ENCODE measurements at regions not wholly inside any gene's neighbourhood (a gene's known extent, or its start where the extent isn't known, plus 50 kb on each side); places are given as distances from the start of the nearest gene placed in this dataset.

DNA sequence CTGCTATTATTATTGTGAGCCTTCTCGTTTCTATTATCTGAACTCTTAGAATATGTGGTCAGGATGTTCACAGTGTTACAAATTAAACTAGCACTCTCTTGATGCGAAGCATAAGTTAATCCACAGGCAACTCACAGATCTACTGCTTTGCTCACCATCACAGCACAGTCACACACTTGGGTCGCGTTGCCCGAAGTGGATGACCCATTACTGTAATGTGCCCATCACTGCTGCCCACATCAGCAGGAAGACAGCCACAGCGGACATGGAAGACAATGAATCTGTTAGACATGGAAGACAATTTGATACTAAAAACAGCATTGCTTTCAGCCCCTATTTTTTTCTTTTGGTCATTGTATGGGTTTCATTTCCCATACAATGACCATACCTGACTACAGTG lies 216.4 kb upstream of the B3GAT1 start:
- no peak overlapping the region for H3K4me3 ChIP-seq (ENCODE audit: low read depth, low read length)
- TF ChIP-seq, protein P1, sequence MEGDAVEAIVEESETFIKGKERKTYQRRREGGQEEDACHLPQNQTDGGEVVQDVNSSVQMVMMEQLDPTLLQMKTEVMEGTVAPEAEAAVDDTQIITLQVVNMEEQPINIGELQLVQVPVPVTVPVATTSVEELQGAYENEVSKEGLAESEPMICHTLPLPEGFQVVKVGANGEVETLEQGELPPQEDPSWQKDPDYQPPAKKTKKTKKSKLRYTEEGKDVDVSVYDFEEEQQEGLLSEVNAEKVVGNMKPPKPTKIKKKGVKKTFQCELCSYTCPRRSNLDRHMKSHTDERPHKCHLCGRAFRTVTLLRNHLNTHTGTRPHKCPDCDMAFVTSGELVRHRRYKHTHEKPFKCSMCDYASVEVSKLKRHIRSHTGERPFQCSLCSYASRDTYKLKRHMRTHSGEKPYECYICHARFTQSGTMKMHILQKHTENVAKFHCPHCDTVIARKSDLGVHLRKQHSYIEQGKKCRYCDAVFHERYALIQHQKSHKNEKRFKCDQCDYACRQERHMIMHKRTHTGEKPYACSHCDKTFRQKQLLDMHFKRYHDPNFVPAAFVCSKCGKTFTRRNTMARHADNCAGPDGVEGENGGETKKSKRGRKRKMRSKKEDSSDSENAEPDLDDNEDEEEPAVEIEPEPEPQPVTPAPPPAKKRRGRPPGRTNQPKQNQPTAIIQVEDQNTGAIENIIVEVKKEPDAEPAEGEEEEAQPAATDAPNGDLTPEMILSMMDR (IDR thresholded peaks at IDR 0.05; ENCODE audit: low read depth, low read length): no peak

DNA sequence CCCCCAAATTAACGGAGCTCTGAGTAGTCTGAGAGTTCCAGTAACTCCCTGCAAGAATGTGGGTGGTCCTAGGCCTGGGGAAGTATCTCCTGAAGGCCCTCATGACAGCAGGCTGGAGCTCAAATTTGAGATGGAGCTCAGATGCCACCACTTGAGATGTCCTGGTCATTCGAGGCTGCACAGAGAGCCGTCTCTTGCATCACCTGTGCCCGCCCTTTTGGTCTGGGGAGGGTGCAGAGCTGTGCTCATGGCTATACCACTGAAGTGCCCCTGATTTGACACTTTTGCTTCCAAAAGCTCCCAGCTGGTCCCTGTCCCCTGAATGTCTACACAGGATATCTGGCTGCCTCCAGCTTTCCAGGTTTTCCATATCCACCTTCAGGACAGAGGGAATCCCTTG lies 214.0 kb upstream of the B3GAT1 start:
- H3K4me3 ChIP-seq (ENCODE audit: low read depth, low read length): no peak overlapping the region
- TF ChIP-seq, protein P1 (IDR thresholded peaks at IDR 0.05; ENCODE audit: low read depth, low read length): no peak

DNA sequence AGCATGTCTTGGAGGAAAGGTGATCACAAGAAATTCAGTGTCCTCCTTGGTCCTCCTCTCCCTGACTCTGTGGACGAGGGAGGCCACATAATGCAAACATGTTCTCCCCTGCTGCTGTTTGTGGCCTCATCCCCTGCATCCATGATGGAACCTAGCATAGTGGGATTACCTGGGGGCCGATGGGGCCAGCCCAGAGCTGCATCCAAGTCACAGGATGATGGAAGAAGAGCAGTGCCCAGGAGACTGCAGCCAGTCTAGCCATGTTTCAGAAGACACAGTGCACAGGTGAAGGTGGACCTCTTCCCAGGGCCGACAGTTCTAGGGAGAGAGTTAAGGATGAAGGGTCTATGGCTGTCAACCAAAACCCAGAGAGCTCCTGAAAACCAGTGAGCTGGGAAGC lies 213.6 kb upstream of the B3GAT1 start:
- TF ChIP-seq, protein P1 (IDR thresholded peaks at IDR 0.05; ENCODE audit: low read depth, low read length): no peak
- H3K4me3 ChIP-seq (ENCODE audit: low read depth, low read length): no peak overlapping the region

DNA sequence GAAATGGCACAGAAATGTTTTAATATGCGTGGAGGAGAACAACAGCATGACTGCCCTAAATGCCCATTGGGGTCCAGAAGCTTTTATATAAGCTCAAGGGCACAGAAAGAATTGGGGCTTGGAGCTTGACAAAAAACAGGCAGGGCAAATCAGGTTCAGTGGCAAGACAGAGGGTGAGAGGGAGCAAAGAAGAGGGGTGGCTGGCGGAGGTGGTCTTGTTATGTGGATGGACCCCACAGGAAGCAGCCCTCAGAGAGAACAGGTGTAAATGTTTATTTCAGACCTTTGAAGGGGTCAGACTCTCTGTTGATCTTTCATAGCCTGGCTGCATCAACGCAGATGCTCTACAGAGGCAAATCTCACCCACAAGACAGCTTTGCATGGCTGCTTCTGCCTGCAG lies 213.1 kb upstream of the B3GAT1 start:
- TF ChIP-seq, protein P1 (IDR thresholded peaks at IDR 0.05; ENCODE audit: low read depth, low read length): no peak
- no peak overlapping the region for H3K4me3 ChIP-seq (ENCODE audit: low read depth, low read length)

DNA sequence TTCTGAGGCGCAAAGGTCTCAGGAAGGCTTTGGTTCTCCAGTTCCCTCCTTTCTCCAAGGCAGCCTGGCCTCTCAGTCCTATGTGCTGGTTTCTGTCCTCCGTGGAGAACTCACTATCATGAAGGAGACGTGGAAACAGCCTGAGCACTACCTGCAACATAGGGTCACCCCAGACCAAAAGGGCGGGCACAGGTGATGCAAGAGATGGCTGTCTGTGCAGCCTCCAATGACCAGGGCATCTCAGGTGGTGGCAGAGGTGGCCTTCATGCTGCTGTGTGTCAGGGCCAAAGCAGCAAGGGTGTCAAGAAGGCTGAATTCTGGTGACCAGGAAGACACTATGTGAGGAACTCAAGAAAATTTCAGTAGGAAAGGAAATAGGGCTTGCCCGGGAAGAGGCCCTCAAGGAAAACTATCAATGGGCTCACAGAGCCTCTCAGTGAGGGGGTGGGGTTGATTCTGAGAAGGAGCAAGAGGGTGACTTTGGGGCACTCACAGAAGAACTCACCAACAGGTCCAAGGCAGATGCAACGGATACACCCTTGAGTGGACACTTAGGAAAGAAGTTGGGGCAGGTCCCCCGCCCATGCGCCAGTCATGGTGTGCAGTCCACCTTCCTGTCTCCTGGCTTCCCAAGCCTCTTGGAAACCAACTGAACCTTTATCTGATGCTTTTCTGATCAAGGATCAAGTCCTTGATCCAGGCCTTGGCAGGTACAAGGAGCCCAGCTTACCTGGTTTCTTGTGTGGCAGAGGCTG lies 212.3 kb upstream of the B3GAT1 start:
- TF ChIP-seq, protein P1 (IDR thresholded peaks at IDR 0.05; ENCODE audit: low read depth, low read length): no peak
- H3K4me3 ChIP-seq (ENCODE audit: low read depth, low read length): no peak overlapping the region

DNA sequence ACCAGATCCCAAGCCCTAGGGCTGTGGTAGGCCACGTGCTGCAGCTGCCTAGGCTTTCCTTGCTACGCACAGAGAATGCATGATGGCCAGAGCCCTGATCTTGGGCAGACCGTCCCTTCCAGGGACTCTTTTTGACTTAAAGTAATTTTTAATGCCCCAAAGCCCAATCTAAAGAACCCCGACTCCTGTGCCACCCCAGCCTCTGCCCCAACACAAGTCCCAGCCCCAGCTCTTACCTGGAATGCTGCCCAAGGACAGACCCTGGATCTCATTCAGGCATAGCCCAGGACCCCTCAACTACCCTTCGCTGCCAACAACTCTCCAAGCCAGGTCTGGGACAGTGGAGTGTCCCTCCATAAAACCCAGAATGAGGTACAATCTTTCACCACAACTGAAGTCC lies 211.7 kb upstream of the B3GAT1 start:
- H3K4me3 ChIP-seq (ENCODE audit: low read depth, low read length): no peak overlapping the region
- TF ChIP-seq, protein P1 (IDR thresholded peaks at IDR 0.05; ENCODE audit: low read depth, low read length): no peak

DNA sequence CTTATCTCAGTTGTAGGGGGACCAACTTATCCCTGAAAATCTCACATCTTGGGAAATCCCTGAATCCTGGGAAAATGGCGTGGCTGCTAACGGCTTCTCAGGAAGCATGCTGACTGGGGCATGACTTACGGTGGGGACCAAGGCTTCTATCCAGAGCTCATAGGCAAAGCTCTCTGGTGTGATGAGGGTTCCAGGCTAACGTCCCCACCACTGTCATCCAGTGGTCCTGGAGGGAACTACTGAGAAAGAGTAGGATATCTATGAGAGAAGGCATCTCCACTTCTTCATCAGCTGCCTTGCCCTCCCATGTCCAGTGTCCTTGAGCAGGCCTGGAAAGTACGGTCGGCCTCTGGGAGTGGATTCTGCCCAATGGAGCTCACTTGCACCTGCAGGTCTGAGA lies 210.4 kb upstream of the B3GAT1 start:
- H3K4me3 ChIP-seq (ENCODE audit: low read depth, low read length): no peak overlapping the region
- TF ChIP-seq, protein P1 (IDR thresholded peaks at IDR 0.05; ENCODE audit: low read depth, low read length): no peak
